Kidney tubule cell (primary cell): ENCODE measurements at regions not wholly inside any gene's neighbourhood (a gene's known extent, or its start where the extent isn't known, plus 50 kb on each side); places are given as distances from the start of the nearest gene placed in this dataset.

ENCODE experiments used
- DNase-seq: peaks from one replicate; pipeline ENCODE4 v3.0.0-alpha.2; 2018; ENCODE audit warnings: low spot score

- peak; percentile 27 for DNase-seq
Observed at GRCh38 chr16:9302072-9302471, 210.6 kb downstream of the HAPSTR1 start.

DNA sequence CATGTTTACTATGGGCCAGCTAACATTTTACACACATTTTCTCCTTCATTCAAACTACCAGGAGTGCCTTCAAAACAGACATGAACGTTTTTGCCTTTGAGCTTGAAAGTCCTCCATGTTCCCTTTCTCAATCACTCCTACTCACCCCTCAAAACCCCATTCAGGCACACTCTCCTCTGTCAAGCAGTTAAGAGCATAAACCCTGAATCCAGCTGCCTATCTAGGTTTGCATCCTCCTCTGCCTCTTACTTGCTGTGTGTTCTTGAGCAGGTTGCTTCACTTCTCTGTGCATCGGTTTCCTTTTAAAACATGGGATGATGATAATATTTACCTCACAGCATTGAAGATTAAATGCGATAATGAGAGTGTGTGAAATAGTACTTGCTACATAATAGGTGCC is 215.3 kb downstream of the HAPSTR1 start:
- DNase-seq: no peak

DNA sequence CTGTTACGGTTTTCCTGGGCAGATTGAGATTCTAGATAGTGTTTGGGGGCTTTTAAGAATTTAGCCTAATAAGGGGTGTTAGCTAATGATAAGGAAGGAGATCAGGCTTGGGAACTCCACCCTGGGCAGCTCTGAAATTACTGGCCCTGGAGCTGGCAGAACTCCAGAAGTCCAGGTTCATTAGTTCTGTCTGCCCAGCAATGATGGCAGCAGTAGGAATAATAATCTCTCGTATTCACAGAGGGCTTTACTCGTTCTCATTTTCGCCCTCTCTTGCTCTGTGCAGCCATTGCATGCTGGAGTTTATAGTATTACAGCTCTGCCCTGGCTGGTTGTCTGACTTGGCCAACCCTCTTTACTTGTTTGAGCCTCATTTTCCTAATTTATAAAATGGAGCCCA is 216.0 kb downstream of the HAPSTR1 start:
- DNase-seq: no peak

- peak; percentile 30 for DNase-seq
Observed at GRCh38 chr16:9308356-9308801, 216.9 kb downstream of the HAPSTR1 start.

- peak; percentile 11 for DNase-seq
Observed at GRCh38 chr16:9308850-9309249, 217.4 kb downstream of the HAPSTR1 start.

DNA sequence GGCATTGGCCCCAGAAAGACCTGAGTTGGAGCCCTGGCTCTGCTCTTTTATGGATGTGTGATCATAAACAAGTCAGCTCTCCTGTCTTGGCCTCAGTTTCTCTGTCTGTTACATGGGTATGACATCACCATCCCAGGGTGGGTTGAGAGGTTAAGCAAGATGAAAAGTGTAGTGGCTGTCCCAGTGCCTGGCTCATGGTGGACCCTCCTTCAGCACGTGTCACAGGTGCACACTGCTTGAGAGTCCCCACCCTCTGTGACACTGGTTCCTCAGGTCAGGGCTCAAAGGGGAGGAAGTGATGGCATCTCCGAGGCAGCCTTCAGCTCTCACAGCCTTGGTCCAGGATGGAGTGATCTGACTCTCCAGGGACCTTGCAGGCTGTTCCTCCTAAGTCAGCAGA is 218.4 kb downstream of the HAPSTR1 start:
- no peak for DNase-seq

- DNase-seq: peak; percentile 78
Observed at GRCh38 chr16:9311303-9311954, 220.0 kb downstream of the HAPSTR1 start.

DNA sequence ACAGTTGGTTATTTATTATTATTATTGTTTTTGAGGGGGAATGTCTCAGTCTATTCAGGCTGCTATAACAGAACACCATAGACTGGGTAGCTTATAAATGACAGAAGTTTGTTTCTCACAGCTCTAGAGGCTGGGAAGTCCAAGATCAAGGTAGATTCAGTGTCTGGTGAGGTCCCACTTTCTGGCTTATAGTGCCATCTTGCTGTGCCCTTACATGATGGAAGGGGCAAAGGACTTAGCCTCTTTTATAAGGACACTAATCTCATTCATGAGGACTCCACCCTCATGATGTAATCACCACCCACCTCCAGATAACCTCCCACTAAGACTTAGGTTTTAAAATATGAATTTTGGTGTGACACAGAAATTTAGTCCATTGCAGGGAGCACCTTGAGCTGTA is 224.6 kb downstream of the HAPSTR1 start:
- DNase-seq: no peak

DNA sequence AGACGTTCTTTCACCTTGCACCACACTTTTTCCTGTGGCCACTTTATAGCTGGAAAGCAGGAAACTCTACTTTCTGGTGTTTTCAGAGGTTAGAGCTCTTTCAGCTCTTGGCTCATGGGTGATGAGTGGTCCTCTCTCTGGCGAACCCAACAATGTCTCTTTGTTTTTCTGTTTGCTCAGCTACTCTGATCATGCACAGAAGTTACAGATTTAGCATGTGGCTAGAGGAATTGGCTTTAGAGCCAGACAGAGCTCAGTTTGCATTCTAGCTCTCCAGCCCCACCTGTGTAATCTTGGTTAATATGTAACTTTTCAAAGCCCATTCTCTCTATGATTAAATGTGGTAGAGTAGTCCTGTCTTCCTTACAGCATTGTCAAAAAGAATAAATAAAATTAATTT is 225.2 kb downstream of the HAPSTR1 start:
- DNase-seq: peak; percentile 72

GRCh38 chr16:9318764-9319163 is 227.3 kb downstream of the HAPSTR1 start:
- no peak for DNase-seq

GRCh38 chr16:9322769-9323168 is 231.3 kb downstream of the HAPSTR1 start:
- peak; percentile 83 for DNase-seq

DNA sequence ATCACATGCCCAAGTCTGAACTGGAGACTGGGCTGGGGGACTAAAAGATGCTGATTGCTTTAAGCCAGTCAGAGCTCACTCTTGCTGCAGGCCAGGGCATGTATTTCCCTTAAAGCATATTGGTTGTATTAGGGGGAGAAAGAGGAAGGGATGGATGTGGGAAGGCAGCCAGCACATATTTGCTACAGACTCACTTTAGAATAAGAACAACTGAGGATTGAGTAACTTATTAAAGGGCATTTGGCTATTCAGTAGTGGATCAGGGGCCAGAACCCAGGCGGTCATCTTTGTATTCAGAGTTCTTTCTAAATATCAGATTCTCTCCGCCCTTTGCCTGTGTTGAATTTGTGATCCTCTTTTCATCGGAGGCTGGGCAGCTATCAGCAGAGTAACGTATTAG is 231.7 kb downstream of the HAPSTR1 start:
- DNase-seq: peak; percentile 48

- peak; percentile 21 for DNase-seq
Observed at GRCh38 chr16:9327253-9327652, 235.8 kb downstream of the HAPSTR1 start.

DNA sequence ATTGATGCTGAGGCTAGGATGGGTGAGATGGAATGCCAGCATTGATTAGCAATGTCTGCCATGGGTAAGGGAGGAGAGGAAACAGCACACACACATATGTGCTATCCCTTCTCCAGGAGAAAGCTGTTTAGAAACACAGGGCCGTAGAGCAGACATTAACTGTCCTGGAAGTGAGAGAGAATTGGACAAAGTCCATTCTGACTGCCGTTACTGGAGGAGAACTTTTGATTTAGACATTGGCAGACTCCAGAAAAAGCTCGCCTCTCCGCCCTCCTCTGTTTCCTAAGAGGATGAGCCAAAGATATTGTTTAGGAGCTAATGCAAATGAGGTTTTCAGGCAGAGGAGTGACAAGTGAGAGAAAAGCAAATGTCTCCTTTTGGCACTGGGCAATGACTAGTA is 237.0 kb downstream of the HAPSTR1 start:
- no peak for DNase-seq

- peak; percentile 35 for DNase-seq
Observed at GRCh38 chr16:9330095-9330494, 238.7 kb downstream of the HAPSTR1 start.

- DNase-seq: no peak
Observed at GRCh38 chr16:9331503-9331902, 240.1 kb downstream of the HAPSTR1 start.

DNA sequence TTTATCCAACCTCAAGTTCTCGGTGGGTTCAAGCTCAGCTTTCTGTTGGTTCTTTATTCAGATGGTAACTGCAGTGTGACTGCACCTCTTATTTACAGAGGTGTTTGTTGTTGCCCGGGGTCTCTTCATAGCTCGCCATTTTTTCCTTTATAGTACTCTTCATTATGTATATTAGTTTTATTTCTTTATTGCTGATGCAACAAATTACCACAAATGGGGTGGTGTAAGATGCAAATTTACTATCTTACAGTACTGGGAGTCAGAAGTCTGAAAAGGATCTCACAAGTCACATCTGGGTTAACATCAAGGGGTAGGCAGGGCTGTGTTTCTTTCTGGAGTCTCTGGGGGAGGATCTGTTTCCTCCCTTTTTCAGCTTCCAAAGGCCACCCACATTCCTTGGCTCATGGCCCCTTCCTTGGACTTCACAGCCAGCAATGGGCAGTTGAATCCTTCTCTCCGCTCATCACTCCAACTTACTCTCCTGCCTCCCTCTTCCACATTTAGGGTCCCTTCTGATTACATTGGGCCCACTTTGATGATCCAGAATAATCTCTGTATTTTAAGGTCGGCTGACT is 241.2 kb downstream of the HAPSTR1 start:
- DNase-seq: no peak

- no peak for DNase-seq
Observed at GRCh38 chr16:9333469-9333868, 242.0 kb downstream of the HAPSTR1 start.

DNA sequence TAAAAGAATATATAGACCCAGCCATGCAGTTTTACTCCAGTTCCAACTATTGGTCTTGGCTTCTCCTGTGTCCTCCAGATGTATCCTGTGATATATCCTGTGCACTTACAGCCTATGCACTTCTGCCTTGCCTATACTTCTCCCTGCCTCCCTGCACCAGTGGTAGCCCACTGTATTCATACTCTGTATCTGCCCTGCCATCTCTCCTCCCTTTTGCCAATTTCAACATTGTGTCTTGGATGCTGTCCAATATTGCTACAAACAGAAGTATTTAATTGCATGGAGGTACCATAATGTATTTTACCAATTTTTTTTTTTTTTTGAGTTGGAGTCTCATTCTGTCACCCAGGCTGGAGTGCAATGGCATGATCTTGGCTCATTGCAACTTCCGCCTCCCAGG is 242.7 kb downstream of the HAPSTR1 start:
- DNase-seq: no peak

GRCh38 chr16:9337308-9338032 is 246.0 kb downstream of the HAPSTR1 start:
- peak; percentile 35 for DNase-seq

DNA sequence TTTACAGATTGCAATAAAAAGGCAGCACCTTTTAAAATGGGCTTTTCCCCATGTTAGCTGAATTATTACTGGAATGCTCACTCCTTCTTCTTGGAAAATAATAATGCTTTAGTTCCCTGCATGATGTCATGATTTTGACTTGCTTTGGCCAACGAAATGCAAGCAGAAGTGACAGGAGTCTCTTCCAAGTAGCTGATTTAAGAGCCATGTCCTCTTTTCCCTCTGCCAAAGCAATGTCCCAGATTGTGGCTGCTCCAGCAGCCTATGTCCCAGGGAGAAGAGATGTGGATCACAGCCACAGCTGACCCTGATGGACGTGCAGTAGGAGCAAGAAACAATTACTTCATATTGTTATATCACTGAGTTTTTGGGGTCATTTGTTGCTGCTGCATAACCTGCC is 246.6 kb downstream of the HAPSTR1 start:
- DNase-seq: no peak

- DNase-seq: no peak
Observed at GRCh38 chr16:9338510-9338909, 247.1 kb downstream of the HAPSTR1 start.

DNA sequence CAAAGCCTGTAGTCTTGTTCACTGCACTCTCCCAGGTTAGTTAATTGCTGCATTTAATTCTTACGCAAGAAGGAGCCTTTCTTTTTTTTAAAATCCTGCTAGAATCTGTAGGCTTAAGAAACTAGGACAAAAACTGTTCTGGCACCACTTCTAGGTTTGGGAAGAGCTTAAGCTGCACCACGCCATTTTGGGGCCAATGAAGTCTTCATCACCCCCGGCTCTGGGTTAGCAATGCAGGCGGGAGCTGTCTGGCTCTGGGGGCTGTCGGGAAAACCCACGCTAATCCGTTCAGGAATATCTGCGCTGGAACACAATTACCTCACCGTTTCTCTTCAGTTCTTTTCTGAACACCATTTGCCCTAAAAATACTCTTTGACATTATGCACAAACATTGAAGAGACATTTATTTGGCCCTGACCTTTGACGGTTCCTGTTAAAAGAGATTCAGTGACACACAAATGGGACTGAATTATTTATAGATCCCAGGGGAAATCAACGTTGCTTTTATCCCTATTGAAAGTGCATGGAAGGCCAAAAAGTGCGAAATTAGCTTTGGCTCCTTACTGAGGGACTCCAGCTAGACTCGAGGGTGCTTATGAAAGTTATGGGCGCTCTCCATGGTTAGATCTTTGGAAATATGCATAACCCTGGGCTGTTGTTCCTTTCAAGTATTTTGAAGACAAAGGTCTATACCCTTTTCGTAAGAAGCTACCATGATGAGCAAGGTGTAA is 249.2 kb downstream of the HAPSTR1 start:
- no peak for DNase-seq
